Neural cell (in vitro differentiated cells): ENCODE measurements at regions not wholly inside any gene's neighbourhood (a gene's known extent, or its start where the extent isn't known, plus 50 kb on each side); places are given as distances from the start of the nearest gene placed in this dataset.

Experiments
- H2AFZ ChIP-seq: fragments of 200-600, 300-800 bp; sonication (generic), shearing (Covaris generic); 2 replicates; pipeline ENCODE4 v1.6.0; 2014; ENCODE audit warnings: low read depth, mild to moderate bottlenecking, antibody characterized with exemption, low read length, moderate library complexity
- H3F3A ChIP-seq: fragments of 200-600 bp; shearing (Covaris generic); 2 replicates; pipeline ENCODE4 v1.6.1; 2016; ENCODE audit warnings: mild to moderate bottlenecking, moderate library complexity, mixed read lengths, antibody characterized with exemption, low read length; ENCODE audit not compliant: insufficient read depth, poor library complexity, severe bottlenecking
- H3K27ac ChIP-seq: fragments of 200-600, 300-800 bp; sonication (generic), shearing (Covaris generic); 2 replicates; pipeline ENCODE4 v1.5.1; 2014; ENCODE audit warnings: mild to moderate bottlenecking, low read length, moderate library complexity
- H3K27me3 ChIP-seq: fragments of 300-800, 200-600 bp; sonication (generic), shearing (Covaris generic); 2 replicates; pipeline ENCODE4 v1.6.0; 2014; ENCODE audit warnings: mild to moderate bottlenecking, low read depth, low read length, moderate library complexity; ENCODE audit not compliant: insufficient read depth
- H3K36me3 ChIP-seq: fragments of 300-800, 200-600 bp; sonication (generic), shearing (Covaris generic); 2 replicates; pipeline ENCODE4 v1.5.1; 2014; ENCODE audit warnings: mild to moderate bottlenecking, antibody characterized with exemption, low read length, moderate library complexity; ENCODE audit not compliant: insufficient read depth
- H3K4me2 ChIP-seq: fragments of 300-800, 200-600 bp; sonication (generic), shearing (Covaris generic); 2 replicates; pipeline ENCODE4 v1.6.0; 2014; ENCODE audit warnings: mild to moderate bottlenecking, low read length
- H3K4me3 ChIP-seq: fragments of 300-800, 200-600 bp; sonication (generic), shearing (Covaris generic); 2 replicates; pipeline ENCODE4 v1.5.1; 2014; ENCODE audit warnings: mild to moderate bottlenecking, low read length, moderate library complexity
- H3K79me2 ChIP-seq: fragments of 200-600 bp; shearing (Covaris generic); replicated peaks from 2 replicates; pipeline ENCODE4 v1.6.0; 2014; ENCODE audit warnings: mild to moderate bottlenecking, low read length, moderate library complexity; ENCODE audit not compliant: insufficient read depth
- H3K9ac ChIP-seq: fragments of 300-800, 200-600 bp; sonication (generic), shearing (Covaris generic); 2 replicates; pipeline ENCODE4 v1.6.1; 2016; ENCODE audit warnings: mild to moderate bottlenecking, low read length, mixed read lengths
- H3K9me2 ChIP-seq: fragments of 200-600 bp; shearing (Covaris generic); 2 replicates; pipeline ENCODE4 v1.6.1; 2016; ENCODE audit warnings: mild to moderate bottlenecking, low read length, mixed read lengths; ENCODE audit not compliant: insufficient read depth
- H3K9me3 ChIP-seq: fragments of 200-600, 300-800 bp; sonication (generic), shearing (Covaris generic); 2 replicates; pipeline ENCODE4 v1.6.1; 2016; ENCODE audit warnings: mild to moderate bottlenecking, mixed run types, low read length, moderate library complexity, mixed read lengths
- H4K20me1 ChIP-seq: fragments of 200-600 bp; shearing (Covaris generic); 2 replicates; pipeline ENCODE4 v1.6.1; 2016; ENCODE audit warnings: mild to moderate bottlenecking, mixed run types; ENCODE audit not compliant: insufficient read depth
- CTCF ChIP-seq: fragments of 450-650 bp; IDR thresholded peaks from 2 replicates; pipeline ENCODE4 v1.5.1; 2014; ENCODE audit warnings: antibody characterized with exemption, mild to moderate bottlenecking, moderate library complexity; ENCODE audit not compliant: poor library complexity, severe bottlenecking
- EP300 ChIP-seq: fragments of 450-650 bp; conservative IDR thresholded peaks from 2 replicates; pipeline ENCODE4 v1.6.1; 2014; ENCODE audit warnings: antibody characterized with exemption, mild to moderate bottlenecking, moderate library complexity; ENCODE audit not compliant: poor library complexity, severe bottlenecking
- EZH2 ChIP-seq: fragments of 200-600, 300-800 bp; shearing (Covaris generic), sonication (generic); IDR thresholded peaks from 2 replicates; pipeline ENCODE4 v1.6.1; 2014; ENCODE audit warnings: antibody characterized with exemption, low read length, borderline replicate concordance, mild to moderate bottlenecking; ENCODE audit not compliant: insufficient read depth, poor library complexity, severe bottlenecking
- MXI1 ChIP-seq: fragments of 450-650 bp; conservative IDR thresholded peaks from 2 replicates; pipeline ENCODE4 v1.6.1; 2014; ENCODE audit warnings: antibody characterized with exemption, mild to moderate bottlenecking; ENCODE audit not compliant: poor library complexity, severe bottlenecking
- POLR2AphosphoS5 ChIP-seq: IDR thresholded peaks from 2 replicates; pipeline ENCODE4 v1.6.1; 2012
- RAD21 ChIP-seq: fragments of 450-650 bp; conservative IDR thresholded peaks from 2 replicates; pipeline ENCODE4 v1.6.1; 2014; ENCODE audit warnings: antibody characterized with exemption, mild to moderate bottlenecking, moderate library complexity
- SMC3 ChIP-seq: fragments of 450-650 bp; conservative IDR thresholded peaks from 2 replicates; pipeline ENCODE4 v1.6.1; 2014; ENCODE audit warnings: antibody characterized with exemption, mild to moderate bottlenecking, moderate library complexity; ENCODE audit not compliant: poor library complexity
- TAF1 ChIP-seq: IDR thresholded peaks from 2 replicates; pipeline ENCODE4 v1.6.1; 2012; ENCODE audit warnings: low read depth
- TF ChIP-seq, protein P1 (sequence below): IDR thresholded peaks from 2 replicates; pipeline ENCODE4 v1.6.1; 2012; ENCODE audit warnings: borderline replicate concordance

DNA sequence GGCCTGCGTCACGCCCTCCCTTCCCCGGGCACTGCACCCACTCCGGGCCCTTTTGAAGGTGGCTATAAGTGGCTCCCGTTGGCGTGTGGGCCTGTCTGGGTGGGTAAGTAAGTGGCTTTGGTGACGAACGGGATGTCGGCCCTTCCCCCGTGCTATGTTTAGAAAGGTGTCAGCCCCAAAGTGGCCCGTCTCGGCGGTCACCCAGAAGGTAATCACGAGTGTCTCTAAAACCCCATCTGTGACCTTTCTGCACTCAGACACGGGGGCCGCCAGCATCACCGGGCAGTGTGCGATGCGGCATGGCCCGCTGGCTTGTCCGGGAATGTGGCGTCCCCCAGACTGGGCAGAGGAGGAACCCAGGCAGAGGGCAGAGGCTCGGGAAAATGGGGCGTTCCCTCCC is 88.2 kb downstream of the IRX5 start:
- no peaks in the 10 kb centered on the region for H3K36me3 ChIP-seq
- H3K9ac ChIP-seq: no peak overlapping the region
- H3K9me2 ChIP-seq: no peaks in the 10 kb centered on the region
- no peaks in the 10 kb centered on the region for H3K27me3 ChIP-seq
- no peaks in the 10 kb centered on the region for H3F3A ChIP-seq
- no peak for TF ChIP-seq MXI1
- H3K27ac ChIP-seq: no peak overlapping the region
- H3K9me3 ChIP-seq: peaks cover 2% of the 10 kb centered on the region
- H3K4me2 ChIP-seq: no peak overlapping the region
- H4K20me1 ChIP-seq: no peaks in the 10 kb centered on the region
- H2AFZ ChIP-seq: no peak overlapping the region
- H3K79me2 ChIP-seq: no peaks in the 10 kb centered on the region
- no peak overlapping the region for H3K4me3 ChIP-seq

DNA sequence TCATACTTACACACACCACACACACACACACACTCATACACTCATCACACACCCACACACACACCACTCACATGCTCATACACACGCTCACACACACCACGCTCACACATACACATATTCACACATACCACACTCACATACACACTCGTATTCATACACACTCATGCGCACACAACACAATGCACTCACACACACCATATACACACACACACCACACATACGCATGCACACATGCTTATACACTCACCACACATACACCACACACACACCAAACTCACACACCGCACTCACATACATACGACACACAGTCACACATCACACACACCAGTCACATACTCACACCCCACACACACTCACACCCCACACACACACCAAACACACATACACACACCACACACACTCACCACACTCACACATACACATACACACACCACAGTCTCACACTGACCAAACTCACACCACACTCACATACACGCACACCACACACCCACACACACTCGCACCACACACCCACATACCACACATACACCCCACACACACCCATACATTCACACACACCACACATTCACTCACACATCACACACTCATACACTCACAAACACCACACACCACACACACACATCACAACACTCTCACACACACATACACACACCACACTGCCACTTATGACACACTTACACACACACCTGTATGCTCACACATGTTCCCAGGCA is 88.9 kb downstream of the IRX5 start:
- Histone ChIP-seq H3K4me2 (no peak overlapping the region), H4K20me1 (no peaks in the 10 kb centered on the region)

More for the DNA sequence above, 88.9 kb downstream of the IRX5 start:
- no peak overlapping the region for H3K9ac ChIP-seq
- no peak overlapping the region for H3K4me3 ChIP-seq
- peaks cover 2% of the 10 kb centered on the region for H3K9me3 ChIP-seq
- TF ChIP-seq SMC3 (no peak), RAD21 (no peak), TAF1 (no peak), MXI1 (no peak), CTCF (no peak), POLR2AphosphoS5 (no peak), EP300 (no peak), EZH2 (no peak)
- TF ChIP-seq, protein P1, sequence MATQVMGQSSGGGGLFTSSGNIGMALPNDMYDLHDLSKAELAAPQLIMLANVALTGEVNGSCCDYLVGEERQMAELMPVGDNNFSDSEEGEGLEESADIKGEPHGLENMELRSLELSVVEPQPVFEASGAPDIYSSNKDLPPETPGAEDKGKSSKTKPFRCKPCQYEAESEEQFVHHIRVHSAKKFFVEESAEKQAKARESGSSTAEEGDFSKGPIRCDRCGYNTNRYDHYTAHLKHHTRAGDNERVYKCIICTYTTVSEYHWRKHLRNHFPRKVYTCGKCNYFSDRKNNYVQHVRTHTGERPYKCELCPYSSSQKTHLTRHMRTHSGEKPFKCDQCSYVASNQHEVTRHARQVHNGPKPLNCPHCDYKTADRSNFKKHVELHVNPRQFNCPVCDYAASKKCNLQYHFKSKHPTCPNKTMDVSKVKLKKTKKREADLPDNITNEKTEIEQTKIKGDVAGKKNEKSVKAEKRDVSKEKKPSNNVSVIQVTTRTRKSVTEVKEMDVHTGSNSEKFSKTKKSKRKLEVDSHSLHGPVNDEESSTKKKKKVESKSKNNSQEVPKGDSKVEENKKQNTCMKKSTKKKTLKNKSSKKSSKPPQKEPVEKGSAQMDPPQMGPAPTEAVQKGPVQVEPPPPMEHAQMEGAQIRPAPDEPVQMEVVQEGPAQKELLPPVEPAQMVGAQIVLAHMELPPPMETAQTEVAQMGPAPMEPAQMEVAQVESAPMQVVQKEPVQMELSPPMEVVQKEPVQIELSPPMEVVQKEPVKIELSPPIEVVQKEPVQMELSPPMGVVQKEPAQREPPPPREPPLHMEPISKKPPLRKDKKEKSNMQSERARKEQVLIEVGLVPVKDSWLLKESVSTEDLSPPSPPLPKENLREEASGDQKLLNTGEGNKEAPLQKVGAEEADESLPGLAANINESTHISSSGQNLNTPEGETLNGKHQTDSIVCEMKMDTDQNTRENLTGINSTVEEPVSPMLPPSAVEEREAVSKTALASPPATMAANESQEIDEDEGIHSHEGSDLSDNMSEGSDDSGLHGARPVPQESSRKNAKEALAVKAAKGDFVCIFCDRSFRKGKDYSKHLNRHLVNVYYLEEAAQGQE: no peak
- no peak overlapping the region for H3K27ac ChIP-seq
- H3K27me3 ChIP-seq: no peaks in the 10 kb centered on the region
- H3F3A ChIP-seq: no peaks in the 10 kb centered on the region
- H3K9me2 ChIP-seq: no peaks in the 10 kb centered on the region
- H2AFZ ChIP-seq: no peak overlapping the region
- H3K79me2 ChIP-seq: no peaks in the 10 kb centered on the region
- H3K36me3 ChIP-seq: no peaks in the 10 kb centered on the region
